PFSK-1 (cell line): ENCODE measurements at regions not wholly inside any gene's neighbourhood (a gene's known extent, or its start where the extent isn't known, plus 50 kb on each side); places are given as distances from the start of the nearest gene placed in this dataset.

Experiments used
- FOXP2 ChIP-seq: optimal IDR thresholded peaks from 2 replicates; pipeline ENCODE3; 2011; ENCODE audit warnings: borderline replicate concordance, control low read depth, inconsistent platforms; ENCODE audit not compliant: insufficient read depth; ENCODE audit errors: extremely low read length, extremely low read depth
- POLR2AphosphoS5 ChIP-seq: IDR thresholded peaks from 2 replicates; pipeline ENCODE4 v1.6.1; 2012; ENCODE audit warnings: low read depth, mild to moderate bottlenecking, control low read depth, low read length, moderate library complexity
- TAF1 ChIP-seq: IDR thresholded peaks from 2 replicates; pipeline ENCODE4 v1.6.1; 2012; ENCODE audit warnings: low read length, control low read depth, borderline replicate concordance; ENCODE audit not compliant: insufficient read depth

GRCh38 chr9:25603106-25603505 lies 75.1 kb downstream of the TUSC1 start:
- TF ChIP-seq TAF1, result no peak
- TF ChIP-seq POLR2AphosphoS5, result no peak
- TF ChIP-seq FOXP2, result no peak
